Right ventricle myocardium superior (tissue), 1 donor: ENCODE measurements at regions not wholly inside any gene's neighbourhood (a gene's known extent, or its start where the extent isn't known, plus 50 kb on each side); places are given as distances from the start of the nearest gene placed in this dataset.
"Not testable (repeated sequence)": the region's sequence is repeated elsewhere in the genome, so short reads cannot be mapped to it uniquely, and the experiment has no call there.

ENCODE experiments used
- ATAC-seq: fragments of 200-7000 bp; cut with Tn5 transposase; one replicate; pipeline ENCODE4 v1.9.1; 2020; ENCODE audit warnings: mild to moderate bottlenecking; ENCODE audit not compliant: poor library complexity
- DNase-seq: peaks from one replicate; pipeline ENCODE4 v3.0.0-alpha.2; 2020
- intact Hi-C: fragments of 100-400 bp; cut with DNase I; formaldehyde crosslinking; loops from one replicate; pipeline ENCODE4 v1.11.2; 2022
- donor health status: DM: no; HTN: yes; CAD: no; lungs with severe emphysema.

DNA sequence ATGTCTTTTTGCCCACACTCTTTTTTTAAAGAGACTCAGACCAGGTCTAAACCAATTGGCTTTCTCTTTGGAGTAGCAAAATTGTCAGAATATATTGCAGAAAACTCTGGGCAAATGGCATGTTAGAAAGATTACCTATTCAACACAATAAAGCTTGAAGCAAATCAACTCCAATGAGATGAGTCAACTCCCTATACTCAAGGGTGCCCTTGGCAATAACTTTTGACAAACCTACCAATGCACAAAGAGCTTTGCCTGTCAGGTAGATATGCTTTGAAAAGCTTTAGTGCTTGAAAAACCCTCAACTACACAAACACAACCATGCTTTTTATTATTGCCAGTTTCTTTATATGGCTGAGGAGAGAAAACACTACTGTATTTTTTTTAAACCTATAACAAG, 137.7 kb upstream of the GRM7 start:
- intact Hi-C loops = no loop called here
- no peak for DNase-seq
- ATAC-seq = no peak

- ATAC-seq = no peak
- DNase-seq = no peak
- intact Hi-C loops = no loop called here
Observed at GRCh38 chr3:6726811-6727210, 134.1 kb upstream of the GRM7 start.

GRCh38 chr3:6732807-6733206, 128.1 kb upstream of the GRM7 start:
- intact Hi-C loops = no loop called here
- ATAC-seq = no peak
- DNase-seq = no peak

DNA sequence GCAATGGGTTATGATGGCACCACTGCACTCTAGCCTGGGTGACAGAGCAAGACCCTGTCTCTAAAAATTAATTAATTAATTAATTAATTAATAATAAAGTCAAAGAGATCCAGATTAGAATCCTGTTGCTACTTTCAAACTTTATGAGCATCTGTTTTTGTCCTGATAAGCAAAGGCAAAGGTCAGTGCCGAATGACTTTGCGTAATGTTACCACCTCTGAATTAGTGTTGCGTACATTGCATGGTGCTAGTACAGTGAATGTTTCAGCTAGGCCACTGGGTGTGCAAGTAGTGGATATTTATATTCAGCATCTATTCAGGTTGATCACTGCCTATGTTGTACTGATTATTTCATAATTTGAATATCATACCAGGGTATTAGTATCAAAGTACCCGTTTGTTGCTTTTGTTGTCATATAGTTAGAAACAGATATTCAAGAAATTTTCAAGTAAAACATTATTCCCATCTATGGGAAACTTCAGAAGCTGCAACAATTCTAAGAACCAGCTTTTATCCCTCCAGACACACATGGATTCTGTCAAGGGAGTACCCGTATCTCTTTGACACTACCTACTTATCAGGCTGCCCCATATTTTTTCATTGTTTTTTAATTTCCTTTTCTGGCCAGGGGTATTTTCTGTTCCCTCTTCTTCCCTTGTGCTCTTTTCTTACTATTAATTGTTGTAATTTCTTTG, 127.1 kb upstream of the GRM7 start:
- intact Hi-C loops = no loop called here
- DNase-seq (no peak), ATAC-seq (no peak)

GRCh38 chr3:6734395-6734746, 126.5 kb upstream of the GRM7 start:
- ATAC-seq = no peak
- intact Hi-C loops = no loop called here
- DNase-seq = no peak

- no peak for DNase-seq
- intact Hi-C loops = no loop called here
- no peak for ATAC-seq
Observed at GRCh38 chr3:6736836-6737629, 123.9 kb upstream of the GRM7 start.

- no peak for ATAC-seq
- DNase-seq = no peak
- intact Hi-C loops = no loop called here
Observed at GRCh38 chr3:6737630-6738029, 123.3 kb upstream of the GRM7 start.

- intact Hi-C loops = no loop called here
- ATAC-seq (no peak), DNase-seq (no peak)
Observed at GRCh38 chr3:6739288-6739687, 121.6 kb upstream of the GRM7 start.

GRCh38 chr3:6743067-6743720, 117.7 kb upstream of the GRM7 start:
- intact Hi-C loops = no loop called here
- no peak for DNase-seq
- no peak for ATAC-seq

DNA sequence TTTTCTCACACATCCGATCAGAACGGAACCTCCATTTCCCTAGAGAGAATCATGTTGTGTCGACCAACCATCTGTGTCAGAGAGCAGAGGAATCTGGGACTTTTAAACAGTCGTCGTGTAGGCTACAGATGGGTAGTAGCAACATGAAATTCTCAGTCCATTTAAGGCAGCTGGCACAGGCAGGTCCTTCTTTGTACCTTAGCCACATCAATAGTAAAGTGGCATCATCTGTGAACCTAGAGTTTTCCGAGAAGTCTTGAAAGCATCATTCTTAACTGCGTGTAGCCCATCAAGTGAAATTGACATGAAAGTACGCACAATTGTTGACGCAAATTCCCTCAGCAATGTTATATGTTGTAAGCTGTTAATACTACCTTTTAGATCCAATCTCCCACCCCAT, 114.5 kb upstream of the GRM7 start:
- DNase-seq = no peak
- no peak for ATAC-seq

GRCh38 chr3:6747017-6747416, 113.9 kb upstream of the GRM7 start:
- DNase-seq (no peak), ATAC-seq (no peak)
- intact Hi-C loops = no loop called here

More for the DNA sequence above, 114.5 kb upstream of the GRM7 start:
- intact Hi-C loops = no loop called here

DNA sequence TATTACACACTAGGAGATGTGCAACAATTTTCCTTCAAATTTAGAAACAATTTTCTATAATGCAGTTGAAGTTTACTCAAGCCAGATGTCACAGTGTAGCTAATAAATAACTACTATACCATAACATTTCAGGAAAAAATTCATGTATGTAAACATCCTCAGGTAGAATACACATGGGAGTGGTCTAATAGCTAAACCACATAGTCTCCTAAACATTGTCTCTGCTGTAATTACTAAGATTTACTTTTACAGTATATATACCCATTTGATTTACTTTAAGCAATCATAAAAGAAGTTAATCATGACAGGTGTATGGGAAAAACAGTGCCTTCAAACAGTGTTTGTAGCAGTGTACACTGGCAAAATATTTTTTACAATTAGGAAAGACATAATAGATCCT, 110.1 kb upstream of the GRM7 start:
- intact Hi-C loops = no loop called here
- DNase-seq (no peak), ATAC-seq (no peak)

GRCh38 chr3:6753536-6753935, 107.4 kb upstream of the GRM7 start:
- no peak for DNase-seq
- intact Hi-C loops = no loop called here
- no peak for ATAC-seq

- intact Hi-C loops, DNase-seq, ATAC-seq: not testable (repeated sequence)
Observed at GRCh38 chr3:6769532-6770396, 91.2 kb upstream of the GRM7 start.

GRCh38 chr3:6770397-6770690, 90.6 kb upstream of the GRM7 start:
- ATAC-seq = no peak
- DNase-seq = no peak
- intact Hi-C loops = no loop called here

GRCh38 chr3:6771171-6771570, 89.7 kb upstream of the GRM7 start:
- DNase-seq (no peak), ATAC-seq (no peak)
- intact Hi-C loops = no loop called here

GRCh38 chr3:6779140-6779539, 81.8 kb upstream of the GRM7 start:
- DNase-seq = no peak
- intact Hi-C loops = no loop called here
- no peak for ATAC-seq

- intact Hi-C loops = no loop called here
Observed at GRCh38 chr3:6781092-6781491, 79.8 kb upstream of the GRM7 start.

DNA sequence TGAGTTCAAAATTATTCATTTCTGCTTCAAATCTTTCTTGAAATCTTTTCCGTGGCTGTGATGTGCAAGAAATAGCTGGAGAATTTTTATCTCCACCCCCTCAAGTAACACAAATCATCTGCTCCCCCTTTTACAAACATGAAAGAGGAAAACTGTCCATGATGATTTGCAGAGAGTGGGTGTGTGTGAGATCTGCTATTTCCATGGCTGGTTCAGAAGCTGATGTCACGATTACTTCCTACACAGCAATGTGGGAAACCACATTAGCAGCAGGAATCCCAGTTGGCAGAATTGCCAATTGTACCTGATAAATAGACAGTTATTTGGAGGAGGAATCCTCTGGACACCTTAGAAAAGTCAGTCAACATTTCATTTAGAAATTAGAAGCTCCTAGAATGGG, 75.2 kb upstream of the GRM7 start:
- no peak for DNase-seq
- intact Hi-C loops = no loop called here
- no peak for ATAC-seq

More at GRCh38 chr3:6781092-6781491, 79.8 kb upstream of the GRM7 start:
- no peak for ATAC-seq
- no peak for DNase-seq
